ENCODE measurements at regions not wholly inside any gene's neighbourhood (a gene's known extent, or its start where the extent isn't known, plus 50 kb on each side); places are given as distances from the start of the nearest gene placed in this dataset.
A peak's percentile ranks its signal among the peaks of the same experiment; 100 is the strongest.
"Not testable (repeated sequence)": the region's sequence is repeated elsewhere in the genome, so short reads cannot be mapped to it uniquely, and the experiment has no call there.

GRCh38 chr11:92111287-92111686 is 113.3 kb upstream of the FAT3 start:
- DNase-seq (ENCODE audit: low spot score): no peak

- no peak for DNase-seq (ENCODE audit: low spot score)
These were observed 115.2 kb upstream of the FAT3 start for GRCh38 chr11:92109466-92109865.

GRCh38 chr11:92107331-92107730 is 117.3 kb upstream of the FAT3 start:
- DNase-seq (ENCODE audit: low spot score): no peak

- DNase-seq (ENCODE audit: low spot score): no peak
These were observed 120.3 kb upstream of the FAT3 start for GRCh38 chr11:92104349-92104748.

GRCh38 chr11:92101920-92102319 is 122.7 kb upstream of the FAT3 start:
- DNase-seq (ENCODE audit: low spot score): no peak

GRCh38 chr11:92099183-92099582 is 125.4 kb upstream of the FAT3 start:
- DNase-seq (ENCODE audit: low spot score): no peak

- DNase-seq (ENCODE audit: low spot score): no peak
These were observed 126.4 kb upstream of the FAT3 start for GRCh38 chr11:92098172-92098571.

- no peak for DNase-seq (ENCODE audit: low spot score)
These were observed 136.7 kb upstream of the FAT3 start for GRCh38 chr11:92087725-92088537.

- no peak for DNase-seq (ENCODE audit: low spot score)
These were observed 141.5 kb upstream of the FAT3 start for GRCh38 chr11:92083123-92083522.

GRCh38 chr11:92082652-92083051 is 142.0 kb upstream of the FAT3 start:
- DNase-seq (ENCODE audit: low spot score): peak; percentile 25

GRCh38 chr11:92074498-92074897 is 150.1 kb upstream of the FAT3 start:
- DNase-seq (ENCODE audit: low spot score): not testable (repeated sequence)

GRCh38 chr11:92071660-92072059 is 153.0 kb upstream of the FAT3 start:
- no peak for DNase-seq (ENCODE audit: low spot score)

- DNase-seq (ENCODE audit: low spot score): no peak
These were observed 154.4 kb upstream of the FAT3 start for GRCh38 chr11:92070026-92070889.

GRCh38 chr11:92067016-92067415 is 157.6 kb upstream of the FAT3 start:
- no peak for DNase-seq (ENCODE audit: low spot score)

GRCh38 chr11:92061456-92062062 is 163.1 kb upstream of the FAT3 start:
- DNase-seq (ENCODE audit: low spot score): no peak

- no peak for DNase-seq (ENCODE audit: low spot score)
These were observed 166.7 kb upstream of the FAT3 start for GRCh38 chr11:92057849-92058442.

GRCh38 chr11:92053216-92053615 is 171.4 kb upstream of the FAT3 start:
- no peak for DNase-seq (ENCODE audit: low spot score)

- DNase-seq (ENCODE audit: low spot score): no peak
These were observed 174.3 kb upstream of the FAT3 start for GRCh38 chr11:92050305-92050704.

- DNase-seq (ENCODE audit: low spot score): no peak
These were observed 176.2 kb upstream of the FAT3 start for GRCh38 chr11:92048415-92048814.

GRCh38 chr11:92046103-92046502 is 178.5 kb upstream of the FAT3 start:
- no peak for DNase-seq (ENCODE audit: low spot score)

- DNase-seq (ENCODE audit: low spot score): no peak
These were observed 179.3 kb upstream of the FAT3 start for GRCh38 chr11:92045301-92045700.

- no peak for DNase-seq (ENCODE audit: low spot score)
These were observed 189.1 kb upstream of the FAT3 start for GRCh38 chr11:92035488-92035887.

All from putamen (tissue), 1 donor.